Memory B cell (primary cell): ENCODE measurements at regions not wholly inside any gene's neighbourhood (a gene's known extent, or its start where the extent isn't known, plus 50 kb on each side); places are given as distances from the start of the nearest gene placed in this dataset.
A peak's percentile ranks its signal among the peaks of the same experiment; 100 is the strongest.
"Not testable (repeated sequence)": the region's sequence is repeated elsewhere in the genome, so short reads cannot be mapped to it uniquely, and the experiment has no call there.

Source experiments
- ATAC-seq: fragments of 150-1000 bp; cut with Tn5 transposase; 2 replicates; pipeline ENCODE4 v1.10.0; 2021; ENCODE audit warnings: low read depth, mild to moderate bottlenecking, moderate library complexity
- DNase-seq, 2 donors: peaks; one replicate each; pipeline ENCODE4 v3.0.0; 2022; ENCODE audit warnings: low spot score in 2 of 2
- H3K27ac Mint-ChIP-seq: one replicate; pipeline ENCODE4 v1.8.0; 2022; ENCODE audit warnings: mild to moderate bottlenecking, moderate library complexity, mixed read lengths
- H3K27me3 Mint-ChIP-seq: one replicate; pipeline ENCODE4 v1.8.0; 2022; ENCODE audit warnings: mixed read lengths
- H3K36me3 Mint-ChIP-seq: one replicate; pipeline ENCODE4 v1.8.0; 2022; ENCODE audit warnings: mild to moderate bottlenecking, mixed read lengths
- H3K4me1 Mint-ChIP-seq: one replicate; pipeline ENCODE4 v1.8.0; 2022; ENCODE audit warnings: mixed read lengths
- H3K4me3 Mint-ChIP-seq: one replicate; pipeline ENCODE4 v1.8.0; 2022; ENCODE audit warnings: mild to moderate bottlenecking, moderate library complexity, mixed read lengths
- H3K9me3 Mint-ChIP-seq: one replicate; pipeline ENCODE4 v1.8.0; 2022; ENCODE audit warnings: mixed read lengths

- ATAC-seq (no peak), DNase-seq (no peak)
- H3K36me3 Mint-ChIP-seq: no peaks in the 10 kb centered on the region
- no peak overlapping the region for H3K27ac Mint-ChIP-seq
- H3K27me3 Mint-ChIP-seq: peaks cover 1% of the 10 kb centered on the region
- no peak overlapping the region for H3K4me3 Mint-ChIP-seq
- H3K9me3 Mint-ChIP-seq: no peaks in the 10 kb centered on the region
- H3K4me1 Mint-ChIP-seq: no peaks in the 10 kb centered on the region
These were observed 144.6 kb upstream of the NMUR2 start for GRCh38 chr5:152549709-152550108.

- H3K36me3 Mint-ChIP-seq: no peaks in the 10 kb centered on the region
- H3K4me3 Mint-ChIP-seq: no peak overlapping the region
- DNase-seq (no peak), ATAC-seq (peak; percentile 31)
- H3K9me3 Mint-ChIP-seq: no peaks in the 10 kb centered on the region
- H3K27ac Mint-ChIP-seq: no peak overlapping the region
- H3K4me1 Mint-ChIP-seq: no peaks in the 10 kb centered on the region
- no peaks in the 10 kb centered on the region for H3K27me3 Mint-ChIP-seq
These were observed 146.0 kb upstream of the NMUR2 start for GRCh38 chr5:152551061-152551460.

DNA sequence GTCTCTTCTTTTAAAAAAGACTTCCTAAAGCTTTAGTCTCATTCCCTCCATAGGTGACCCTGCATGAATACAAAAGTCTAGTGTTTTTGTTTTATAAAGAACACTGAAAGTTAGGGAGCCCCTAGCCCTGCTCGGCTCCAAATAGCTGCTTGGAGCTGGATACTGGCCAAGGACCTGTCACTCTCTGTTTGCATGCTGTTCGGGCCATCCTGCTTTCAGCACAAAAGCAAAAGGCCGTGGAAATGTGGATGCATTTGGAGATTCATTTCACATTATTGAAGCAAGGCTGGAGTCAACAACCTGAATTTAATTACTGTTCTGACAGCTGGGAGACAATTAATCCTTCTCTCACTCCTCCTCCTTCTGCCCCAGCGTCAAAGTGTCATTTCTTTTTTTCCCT lies 151.7 kb upstream of the NMUR2 start:
- ATAC-seq (no peak), DNase-seq (no peak)
- Mint-ChIP-seq H3K9me3 (no peaks in the 10 kb centered on the region), H3K36me3 (no peaks in the 10 kb centered on the region), H3K27me3 (no peaks in the 10 kb centered on the region), H3K4me1 (no peaks in the 10 kb centered on the region), H3K27ac (no peak overlapping the region), H3K4me3 (no peak overlapping the region)

GRCh38 chr5:152560512-152561137 lies 155.5 kb upstream of the NMUR2 start:
- H3K4me3 Mint-ChIP-seq: no peak overlapping the region
- DNase-seq (peak in 1 of 2 donors; percentile 1), ATAC-seq (no peak)
- H3K4me1 Mint-ChIP-seq: no peaks in the 10 kb centered on the region
- no peaks in the 10 kb centered on the region for H3K36me3 Mint-ChIP-seq
- no peak overlapping the region for H3K27ac Mint-ChIP-seq
- no peaks in the 10 kb centered on the region for H3K9me3 Mint-ChIP-seq
- no peaks in the 10 kb centered on the region for H3K27me3 Mint-ChIP-seq

DNA sequence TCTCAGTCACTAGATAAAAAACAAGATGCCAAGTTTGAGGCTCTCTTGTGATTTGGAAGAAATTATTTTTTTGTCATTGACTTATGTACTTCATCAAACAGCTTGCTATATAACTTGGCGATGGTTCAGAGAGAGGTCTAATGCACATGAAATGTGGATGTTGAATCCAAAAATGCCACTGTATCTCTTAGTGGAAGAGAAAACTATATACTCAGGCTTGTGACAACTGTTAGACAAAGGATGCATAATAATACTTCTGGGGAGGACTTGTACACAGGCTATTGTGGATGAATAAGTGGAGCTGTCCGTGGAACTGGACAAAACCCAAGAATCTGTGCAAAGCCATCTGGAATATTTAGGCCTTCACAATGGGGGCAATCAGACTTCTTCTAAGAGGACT lies 162.9 kb upstream of the NMUR2 start:
- no peak overlapping the region for H3K4me3 Mint-ChIP-seq
- no peak for ATAC-seq
- no peak overlapping the region for H3K27ac Mint-ChIP-seq
- peaks cover 2% of the 10 kb centered on the region for H3K27me3 Mint-ChIP-seq
- H3K36me3 Mint-ChIP-seq: no peaks in the 10 kb centered on the region
- DNase-seq: no peak
- H3K4me1 Mint-ChIP-seq: no peaks in the 10 kb centered on the region
- H3K9me3 Mint-ChIP-seq: no peaks in the 10 kb centered on the region

DNA sequence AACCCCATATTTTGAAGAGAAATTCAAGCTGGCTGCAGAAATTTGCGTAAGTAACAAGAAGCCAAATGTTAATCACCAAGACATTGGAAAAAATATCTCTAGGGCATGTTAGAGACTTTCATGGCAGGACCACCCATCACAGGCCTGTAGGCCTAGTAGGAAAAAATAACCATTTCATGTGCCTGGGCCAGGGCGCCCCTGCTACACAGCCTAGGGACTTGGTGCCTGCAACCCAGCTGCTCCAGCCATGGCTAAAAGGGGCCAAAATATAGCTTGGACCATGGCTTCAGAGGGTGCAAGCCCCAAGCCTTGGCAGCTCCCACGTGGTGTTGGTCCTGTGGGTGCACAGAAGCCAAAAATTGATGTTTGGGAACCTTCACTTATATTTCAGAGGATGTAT lies 167.7 kb upstream of the NMUR2 start:
- ATAC-seq (no peak), DNase-seq (no peak)
- no peaks in the 10 kb centered on the region for H3K36me3 Mint-ChIP-seq
- no peaks in the 10 kb centered on the region for H3K4me1 Mint-ChIP-seq
- H3K4me3 Mint-ChIP-seq: no peak overlapping the region
- no peaks in the 10 kb centered on the region for H3K9me3 Mint-ChIP-seq
- no peak overlapping the region for H3K27ac Mint-ChIP-seq
- no peaks in the 10 kb centered on the region for H3K27me3 Mint-ChIP-seq

DNA sequence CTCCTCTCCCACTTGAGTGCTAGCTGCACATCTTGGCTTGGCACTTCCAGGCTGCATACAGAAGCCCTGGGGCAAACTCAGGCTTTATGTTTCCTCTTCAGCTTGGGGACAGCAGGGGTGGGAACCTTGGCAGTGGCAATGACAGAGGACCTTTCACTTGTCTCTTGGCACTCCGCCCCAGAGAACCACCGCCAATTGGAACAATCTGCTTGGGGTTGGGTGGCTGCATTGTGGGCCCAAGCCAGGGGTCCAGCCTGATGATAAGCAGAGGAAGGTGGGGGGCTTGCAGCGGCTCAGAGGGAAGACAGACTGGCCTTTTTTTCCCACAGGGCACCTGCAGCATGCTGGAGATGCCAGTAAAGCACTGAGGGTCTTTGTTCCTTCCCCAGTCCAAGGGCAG lies 179.0 kb upstream of the NMUR2 start:
- ATAC-seq: no peak
- H3K36me3 Mint-ChIP-seq: peaks cover 2% of the 10 kb centered on the region
- peaks cover 8% of the 10 kb centered on the region for H3K27me3 Mint-ChIP-seq
- peaks cover 9% of the 10 kb centered on the region for H3K9me3 Mint-ChIP-seq
- DNase-seq: no peak
- no peaks in the 10 kb centered on the region for H3K4me1 Mint-ChIP-seq
- H3K4me3 Mint-ChIP-seq: no peak overlapping the region
- H3K27ac Mint-ChIP-seq: no peak overlapping the region

DNA sequence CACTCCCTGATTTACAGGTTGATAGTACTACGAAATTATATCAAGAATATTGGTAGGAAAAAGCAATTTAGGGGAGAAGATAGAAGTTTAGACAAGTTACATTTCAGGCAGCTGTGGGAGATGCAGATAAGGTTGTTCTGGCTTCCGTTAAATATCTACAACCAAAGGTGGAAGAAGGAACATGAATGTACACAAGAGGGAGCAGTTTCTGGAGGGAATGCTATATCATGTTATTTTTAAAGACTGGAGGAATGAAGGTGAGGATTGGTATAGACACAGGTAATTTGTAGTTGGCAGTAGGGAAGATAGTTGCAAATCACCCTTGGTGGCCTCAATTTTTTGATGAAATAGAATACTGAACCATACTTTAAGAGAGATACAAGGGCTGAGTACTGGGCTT lies 187.3 kb upstream of the NMUR2 start:
- ATAC-seq (no peak), DNase-seq (no peak)
- no peak overlapping the region for H3K27ac Mint-ChIP-seq
- H3K9me3 Mint-ChIP-seq: peaks cover 11% of the 10 kb centered on the region
- H3K27me3 Mint-ChIP-seq: no peaks in the 10 kb centered on the region
- H3K4me1 Mint-ChIP-seq: no peaks in the 10 kb centered on the region
- H3K4me3 Mint-ChIP-seq: no peak overlapping the region
- no peaks in the 10 kb centered on the region for H3K36me3 Mint-ChIP-seq

DNA sequence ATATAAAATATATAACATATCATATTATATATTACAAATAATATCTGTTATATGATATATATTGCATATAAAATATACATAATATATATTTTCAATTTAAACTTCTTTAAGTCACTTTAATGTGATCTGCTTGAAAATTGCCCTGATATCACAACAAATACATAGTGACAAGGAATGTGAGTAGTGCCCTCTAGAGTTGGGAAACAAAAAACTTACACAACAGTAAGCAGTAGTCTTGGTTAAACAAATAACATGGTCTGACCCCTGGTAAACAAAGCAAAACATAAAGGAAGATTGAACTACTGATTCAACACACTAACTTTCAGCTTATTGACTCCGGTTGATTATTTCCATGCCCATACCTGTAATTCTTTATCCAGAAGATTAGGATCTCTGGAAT lies 188.3 kb upstream of the NMUR2 start:
- no peak for DNase-seq
- H3K27ac Mint-ChIP-seq: no peak overlapping the region
- ATAC-seq: no peak
- H3K4me3 Mint-ChIP-seq: no peak overlapping the region
- no peaks in the 10 kb centered on the region for H3K4me1 Mint-ChIP-seq
- no peaks in the 10 kb centered on the region for H3K36me3 Mint-ChIP-seq
- peaks cover 6% of the 10 kb centered on the region for H3K9me3 Mint-ChIP-seq
- H3K27me3 Mint-ChIP-seq: no peaks in the 10 kb centered on the region

GRCh38 chr5:152595405-152595804 lies 190.3 kb upstream of the NMUR2 start:
- DNase-seq (no peak), ATAC-seq (no peak)
- H3K9me3 Mint-ChIP-seq: peaks cover 4% of the 10 kb centered on the region
- H3K27me3 Mint-ChIP-seq: peaks cover 3% of the 10 kb centered on the region
- no peaks in the 10 kb centered on the region for H3K4me1 Mint-ChIP-seq
- H3K36me3 Mint-ChIP-seq: no peaks in the 10 kb centered on the region
- H3K4me3 Mint-ChIP-seq: no peak overlapping the region
- H3K27ac Mint-ChIP-seq: no peak overlapping the region

DNA sequence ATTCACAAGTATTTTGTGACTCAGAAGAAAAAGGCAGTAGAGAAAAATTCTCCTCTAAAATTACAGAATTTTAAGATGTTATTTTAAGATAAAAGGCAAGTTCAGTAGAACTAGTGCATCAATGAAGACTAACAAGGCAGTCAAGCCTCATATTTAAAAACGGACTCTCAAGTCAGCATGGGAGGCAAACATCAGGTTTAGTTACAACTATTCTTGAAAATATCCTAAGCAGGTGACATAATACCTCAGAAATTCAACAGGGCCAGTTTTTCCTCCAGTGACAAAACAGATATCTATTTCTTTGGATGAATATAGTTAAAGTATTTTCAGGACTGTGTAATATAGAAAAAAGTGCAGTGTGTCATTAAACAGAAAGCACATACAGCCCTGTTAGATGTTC lies 194.0 kb upstream of the NMUR2 start:
- no peaks in the 10 kb centered on the region for H3K36me3 Mint-ChIP-seq
- peaks cover 3% of the 10 kb centered on the region for H3K27me3 Mint-ChIP-seq
- peaks cover 2% of the 10 kb centered on the region for H3K9me3 Mint-ChIP-seq
- no peak overlapping the region for H3K4me3 Mint-ChIP-seq
- no peaks in the 10 kb centered on the region for H3K4me1 Mint-ChIP-seq
- DNase-seq (no peak), ATAC-seq (no peak)
- no peak overlapping the region for H3K27ac Mint-ChIP-seq

DNA sequence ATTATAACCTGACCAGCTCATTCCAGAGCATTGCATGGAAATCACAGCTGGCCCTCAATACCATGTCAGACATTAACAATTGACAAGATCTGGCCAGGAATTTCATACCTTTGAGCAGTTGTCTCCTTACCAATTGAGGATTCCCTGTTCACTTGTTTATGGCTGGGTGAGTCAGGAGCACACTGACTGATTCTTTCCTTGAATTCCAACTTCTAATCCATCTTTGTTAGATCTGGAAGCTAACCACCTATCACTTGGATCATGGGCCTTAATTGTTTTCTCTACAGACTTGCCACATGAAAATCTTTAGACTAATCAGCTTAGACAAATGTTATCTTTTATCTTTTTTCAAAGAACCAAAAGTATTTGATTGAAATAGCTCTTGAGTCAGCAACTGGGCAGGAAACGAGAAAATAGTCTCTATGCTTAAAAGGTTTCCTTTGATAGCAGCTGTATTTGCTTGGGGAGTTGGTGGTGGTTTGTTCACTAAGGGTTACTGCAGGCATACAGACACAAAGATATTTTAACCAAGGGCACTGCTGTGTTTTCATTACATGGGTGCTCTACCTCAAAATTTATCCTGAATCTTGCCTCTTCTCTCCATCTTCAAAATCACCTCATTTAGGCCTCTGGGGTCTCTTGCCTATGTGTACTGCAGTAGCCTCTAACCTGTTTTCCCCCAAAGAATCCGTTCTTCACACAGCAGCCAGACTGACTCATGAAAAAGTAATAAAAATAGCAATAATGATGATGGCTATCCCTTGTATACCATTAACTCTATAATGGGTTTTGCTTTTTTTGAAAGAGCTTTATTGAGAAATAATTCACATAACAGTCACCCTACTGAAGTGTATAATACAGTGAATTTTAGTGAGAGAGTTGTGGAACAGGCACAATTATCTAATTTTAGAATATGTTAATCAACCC lies 197.0 kb upstream of the NMUR2 start:
- no peaks in the 10 kb centered on the region for H3K36me3 Mint-ChIP-seq
- ATAC-seq: no peak

DNA sequence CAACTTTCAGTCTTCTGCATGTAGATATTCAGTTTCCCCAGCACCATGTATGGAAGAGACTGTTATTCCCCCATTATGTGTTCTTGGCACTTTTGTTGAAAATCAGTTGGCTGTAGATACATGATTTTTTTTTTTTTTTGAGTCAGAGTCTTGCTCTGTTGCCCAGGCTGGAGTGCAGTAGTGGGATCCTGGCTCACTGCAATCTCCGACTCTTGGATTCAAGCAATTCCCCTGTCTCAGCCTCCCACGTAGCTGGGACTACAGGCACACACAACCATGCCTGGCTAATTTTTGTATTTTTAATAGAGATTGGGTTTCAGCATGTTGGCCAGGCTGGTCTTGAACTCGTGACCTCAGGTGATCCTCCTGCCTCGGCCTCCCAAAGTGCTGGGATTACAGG lies 201.0 kb upstream of the NMUR2 start:
- DNase-seq, H3K27ac Mint-ChIP-seq, H3K4me3 Mint-ChIP-seq, H3K36me3 Mint-ChIP-seq, ATAC-seq, H3K4me1 Mint-ChIP-seq, H3K27me3 Mint-ChIP-seq, H3K9me3 Mint-ChIP-seq: not testable (repeated sequence)

More for the DNA sequence above, 197.0 kb upstream of the NMUR2 start:
- DNase-seq: no peak
- Mint-ChIP-seq H3K27me3 (peaks cover 3% of the 10 kb centered on the region), H3K9me3 (peaks cover 2% of the 10 kb centered on the region), H3K4me3 (no peak overlapping the region), H3K4me1 (no peaks in the 10 kb centered on the region), H3K27ac (no peak overlapping the region)

DNA sequence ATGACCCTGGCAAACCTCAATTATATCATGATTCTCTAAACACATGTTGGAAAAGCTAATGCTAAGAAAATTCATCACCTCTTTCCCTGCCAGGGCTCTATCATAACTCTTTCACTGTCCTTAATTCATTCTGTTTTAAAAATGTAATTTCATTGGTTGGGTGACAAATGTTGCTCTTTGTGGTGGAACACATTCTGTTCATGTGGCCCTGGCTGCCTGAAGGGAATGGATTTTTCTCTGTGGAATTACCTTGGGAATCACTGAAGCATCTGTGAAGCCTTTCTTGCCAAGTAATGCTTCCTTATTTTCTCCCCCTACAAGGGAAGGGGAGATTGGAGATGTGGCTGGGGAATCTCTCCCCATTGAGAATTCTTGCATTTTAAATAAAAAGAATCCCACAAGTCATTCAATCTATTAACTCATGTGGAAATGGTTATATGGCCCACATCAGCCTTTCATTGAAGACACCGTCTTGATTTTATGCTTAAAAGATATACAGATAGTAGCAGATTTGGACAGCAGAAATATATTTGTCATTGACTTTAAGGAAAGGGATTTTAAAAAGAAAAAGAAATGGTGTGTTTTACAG lies 201.8 kb upstream of the NMUR2 start:
- Mint-ChIP-seq H3K27ac (no peak overlapping the region), H3K9me3 (no peaks in the 10 kb centered on the region), H3K36me3 (no peaks in the 10 kb centered on the region), H3K4me3 (no peak overlapping the region), H3K27me3 (no peaks in the 10 kb centered on the region), H3K4me1 (no peaks in the 10 kb centered on the region)
- ATAC-seq: no peak
- DNase-seq: no peak
